Heart left ventricle (tissue), 16 donors: ENCODE measurements at regions not wholly inside any gene's neighbourhood (a gene's known extent, or its start where the extent isn't known, plus 50 kb on each side); places are given as distances from the start of the nearest gene placed in this dataset.

Experiments used
- ATAC-seq, 4 donors: fragments of 200-7000 bp; cut with Tn5 transposase; one replicate each; pipeline ENCODE4 v1.9.1; 2020 to 2022; ENCODE audit warnings: moderate library complexity in 4 of 4, mild to moderate bottlenecking in 3 of 4, moderate number of reproducible peaks in 1 of 4
- DNase-seq, 5 donors: peaks; one replicate each; pipeline ENCODE4 v3.0.0-alpha.2; 2020
- H3K27ac ChIP-seq, 12 donors: fragments of 200-600 bp; sonication (generic) in 4 of 12; one replicate each; pipeline versions ENCODE4 v1.5.0 to v1.8.0; 2016 to 2022; ENCODE audit warnings: mild to moderate bottlenecking in 2 of 12
- H3K27me3 ChIP-seq, 9 donors: fragments of 200-600 bp; sonication (generic) in 2 of 9; one replicate each; pipeline versions ENCODE4 v1.5.1 to v1.8.0; 2016 to 2022; ENCODE audit warnings: mild to moderate bottlenecking in 3 of 9
- H3K36me3 ChIP-seq, 9 donors: fragments of 200-600 bp; sonication (generic) in 2 of 9; one replicate each; pipeline versions ENCODE4 v1.5.0 to v1.8.0; 2018 to 2022; ENCODE audit warnings: mild to moderate bottlenecking in 2 of 9
- H3K4me1 ChIP-seq, 12 donors: fragments of 200-600 bp; sonication (generic) in 4 of 12; one replicate each; pipeline versions ENCODE4 v1.5.0 to v1.8.0; 2016 to 2022; ENCODE audit warnings: mild to moderate bottlenecking in 3 of 12
- H3K4me3 ChIP-seq, 12 donors: fragments of 200-600 bp; sonication (generic) in 4 of 12; one replicate each; pipeline versions ENCODE4 v1.5.0 to v1.8.0; 2017 to 2022; ENCODE audit warnings: mild to moderate bottlenecking in 9 of 12, moderate library complexity in 4 of 12
- H3K9me3 ChIP-seq, 12 donors: fragments of 200-600 bp; sonication (generic) in 4 of 12; one replicate each; pipeline versions ENCODE4 v1.5.0 to v1.8.0; 2016 to 2022; ENCODE audit warnings: mild to moderate bottlenecking in 1 of 12
- CTCF ChIP-seq, 12 donors: fragments of 200-600 bp; sonication (generic) in 4 of 12; IDR thresholded peaks; one replicate each; pipeline versions ENCODE4 v1.5.0 to v1.8.0; 2018 to 2022; ENCODE audit warnings: antibody characterized with exemption in 12 of 12, mild to moderate bottlenecking in 5 of 12
- POLR2A ChIP-seq, 2 donors: fragments of 450-650 bp; IDR thresholded peaks; one replicate each; pipeline ENCODE4 v1.6.1; 2017; ENCODE audit warnings: antibody characterized with exemption in 2 of 2, mild to moderate bottlenecking in 2 of 2, moderate library complexity in 2 of 2
- WGBS, 4 donors: extraction: QIAGEN DNeasy Blood & Tissue Kit in 2 of 4; methylation state at CpG; one replicate each; pipeline versions ENCODE4 v1.1.5 to v1.1.7; 2013 to 2018; 5-methylcytosine and 5-hydroxymethylcytosine counted together
- intact Hi-C, 10 donors: fragments of 100-400 bp; cut with DNase I; formaldehyde crosslinking; loops; one replicate each; pipeline versions ENCODE4 v1.11.1 to v1.14.2; 2022
- donor health status: ischemic (EF 13 %, LVEDD 7.1; RV severe dilation, severe dysfunction).
- donor health status: healthy with polysubstance abuse.
- donor health status: DM: no; HTN: yes; CAD: no.
- donor health status: DM: no; HTN: no; CAD: no.
- donor health status: ischemic (EF 25% LVEDD 6.9; RV normal size, moderate dysfunction).
- donor health status: ischemic (EF 25% LVEDD 5.7; RV mildly dilated, moderate dysfunction).
- donor health status: healthy.
- donor health status: DM: yes; HTN: yes; CAD: no.
- donor health status: ischemic (EF 35%, LVEDD 5.7; RV mildly dilated, moderate dysfunction).
- donor health status: nonischemic (EF 11% LVEDD 7.7; RV severe dilation, severe dysfunction).
- donor health status: DM: yes; HTN: yes; CAD: no.
- donor health status: PGD.
- donor health status: ischemic (EF 29% LVEDD 5.4; RV normal size, mild dysfunction).
- donor health status: nonischemic (EF 23%, LVEDD 6.1; RV moderate dilation, normal function).

- DNase-seq (no peak), ATAC-seq (no peak)
- no peak overlapping the region for H3K27ac ChIP-seq
- no peak for TF ChIP-seq POLR2A (IDR thresholded peaks at IDR 0.05)
- no peak for TF ChIP-seq CTCF (IDR thresholded peaks at IDR 0.05)
- H3K9me3 ChIP-seq: no peaks in the 10 kb centered on the region
- H3K4me1 ChIP-seq: peaks cover 0 to 2% (median 0%) of the 10 kb centered on the region in 12 donors
- H3K36me3 ChIP-seq: no peaks in the 10 kb centered on the region
- H3K4me3 ChIP-seq: no peak overlapping the region
- peaks cover 0 to 29% (median 0%) of the 10 kb centered on the region in 9 donors for H3K27me3 ChIP-seq
- intact Hi-C loops: no loop called here
- 61 to 69% (median 65%) methylated on average over 16 to 19 of the region's 19 CpGs for WGBS, 4 donors
Observed at GRCh38 chr5:2299388-2300220, 416.9 kb upstream of the IRX4 start.

GRCh38 chr5:2298781-2299180, 416.1 kb upstream of the IRX4 start:
- H3K9me3 ChIP-seq: no peaks in the 10 kb centered on the region
- no peak for ATAC-seq
- H3K27me3 ChIP-seq: peaks cover 0 to 29% (median 0%) of the 10 kb centered on the region in 9 donors
- no peaks in the 10 kb centered on the region for H3K4me1 ChIP-seq
- DNase-seq: no peak
- H3K36me3 ChIP-seq: no peaks in the 10 kb centered on the region
- intact Hi-C loops: no loop called here
- TF ChIP-seq CTCF (IDR thresholded peaks at IDR 0.05) (no peak), POLR2A (IDR thresholded peaks at IDR 0.05) (no peak)
- no peak overlapping the region for H3K4me3 ChIP-seq
- 27 to 37% (median 32%) methylated on average over 3 of the region's 3 CpGs for WGBS, 4 donors
- H3K27ac ChIP-seq: no peak overlapping the region

GRCh38 chr5:2297991-2298390, 415.3 kb upstream of the IRX4 start:
- H3K9me3 ChIP-seq: no peaks in the 10 kb centered on the region
- ATAC-seq: peak in 1 of 4 donors; percentile 27

More at GRCh38 chr5:2297991-2298390, 415.3 kb upstream of the IRX4 start:
- DNase-seq: no peak
- intact Hi-C loops: no loop called here
- whole genome bisulfite sequencing, 4 donors: 81 to 87% (median 85%) methylated on average over 13 of the region's 13 CpGs
- peaks cover 0 to 29% (median 0%) of the 10 kb centered on the region in 9 donors for H3K27me3 ChIP-seq
- no peak for TF ChIP-seq POLR2A (IDR thresholded peaks at IDR 0.05)
- no peak for TF ChIP-seq CTCF (IDR thresholded peaks at IDR 0.05)
- no peaks in the 10 kb centered on the region for H3K36me3 ChIP-seq
- no peaks in the 10 kb centered on the region for H3K4me1 ChIP-seq
- H3K4me3 ChIP-seq: no peak overlapping the region
- no peak overlapping the region for H3K27ac ChIP-seq
